ENCODE measurements at regions not wholly inside any gene's neighbourhood (a gene's known extent, or its start where the extent isn't known, plus 50 kb on each side); places are given as distances from the start of the nearest gene placed in this dataset.

DNA sequence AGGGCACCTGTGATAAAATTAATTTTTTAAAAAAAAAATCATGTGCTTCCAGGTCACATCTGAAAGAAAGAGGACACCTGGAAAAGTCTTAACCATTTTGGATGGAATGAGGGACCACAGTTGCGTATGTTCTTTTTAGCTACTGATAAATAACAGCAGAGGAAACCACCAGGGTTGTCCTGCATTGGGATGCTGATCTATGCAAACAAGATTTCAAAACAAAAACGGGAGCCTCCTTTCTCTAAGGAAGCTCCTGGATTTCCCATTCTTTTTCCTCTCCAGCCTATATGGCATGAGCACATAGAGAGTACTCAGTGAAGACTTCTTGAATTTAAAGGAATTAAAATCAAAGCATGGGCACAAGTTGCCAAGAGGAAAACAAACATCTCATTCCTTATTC, 145.6 kb upstream of the THBS1 start:
- no peak overlapping the region for H3K4me3 ChIP-seq (replicated peaks; ENCODE audit: low read depth, low read length)
- no peak for TF ChIP-seq CTCF (IDR thresholded peaks at IDR 0.05; ENCODE audit: low read depth, low read length, missing control alignments)
- no peak for DNase-seq (ENCODE audit: extremely low read depth, low read depth)

DNA sequence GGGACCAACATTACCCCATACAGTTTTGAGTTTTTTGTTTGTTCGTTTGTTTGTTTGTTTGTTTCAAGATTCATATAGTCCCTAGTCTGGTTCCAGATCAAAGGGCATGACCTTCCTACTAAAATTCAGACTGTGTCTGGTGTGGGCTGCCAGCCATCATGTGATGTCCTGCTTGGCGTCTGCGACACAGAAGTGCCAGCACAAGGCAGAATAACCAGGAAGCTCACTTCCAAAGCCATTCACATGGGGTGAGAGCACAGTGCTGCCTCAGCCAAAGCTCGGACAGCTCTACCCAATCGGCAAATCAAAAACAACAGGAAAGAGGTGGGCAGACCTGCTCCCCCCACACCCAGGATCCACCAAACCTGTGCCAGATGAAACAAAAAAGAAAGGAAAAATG, 142.6 kb upstream of the THBS1 start:
- DNase-seq (ENCODE audit: extremely low read depth, low read depth) = no peak
- TF ChIP-seq CTCF (IDR thresholded peaks at IDR 0.05; ENCODE audit: low read depth, low read length, missing control alignments) = no peak

GRCh38 chr15:39438799-39439592, 141.9 kb upstream of the THBS1 start:
- TF ChIP-seq CTCF (IDR thresholded peaks at IDR 0.05; ENCODE audit: low read depth, low read length, missing control alignments) = no peak
- no peak overlapping the region for H3K4me3 ChIP-seq (replicated peaks; ENCODE audit: low read depth, low read length)

More for the DNA sequence above, 142.6 kb upstream of the THBS1 start:
- no peak overlapping the region for H3K4me3 ChIP-seq (replicated peaks; ENCODE audit: low read depth, low read length)

DNA sequence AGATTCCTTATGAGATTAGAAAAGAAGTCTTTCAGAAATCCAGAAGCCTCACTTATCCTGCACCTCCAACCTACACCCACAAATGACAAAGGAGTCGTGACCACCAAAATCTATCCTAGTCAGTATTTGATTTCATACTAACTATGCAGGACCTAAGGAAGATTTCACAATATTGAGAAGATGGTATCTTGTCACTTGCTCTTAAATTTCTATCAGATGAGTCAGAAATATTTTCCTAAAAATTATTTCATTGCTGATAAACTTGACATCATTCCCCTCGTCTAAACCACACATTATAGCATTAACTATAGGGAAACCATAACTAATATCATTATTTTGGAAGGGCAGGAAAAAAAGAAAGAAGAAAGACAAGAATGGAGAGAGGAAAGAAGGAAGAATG, 138.0 kb upstream of the THBS1 start:
- DNase-seq (ENCODE audit: extremely low read depth, low read depth) = no peak
- H3K4me3 ChIP-seq (replicated peaks; ENCODE audit: low read depth, low read length) = no peak overlapping the region
- no peak for TF ChIP-seq CTCF (IDR thresholded peaks at IDR 0.05; ENCODE audit: low read depth, low read length, missing control alignments)

More at GRCh38 chr15:39438799-39439592, 141.9 kb upstream of the THBS1 start:
- DNase-seq (ENCODE audit: extremely low read depth, low read depth) = no peak

DNA sequence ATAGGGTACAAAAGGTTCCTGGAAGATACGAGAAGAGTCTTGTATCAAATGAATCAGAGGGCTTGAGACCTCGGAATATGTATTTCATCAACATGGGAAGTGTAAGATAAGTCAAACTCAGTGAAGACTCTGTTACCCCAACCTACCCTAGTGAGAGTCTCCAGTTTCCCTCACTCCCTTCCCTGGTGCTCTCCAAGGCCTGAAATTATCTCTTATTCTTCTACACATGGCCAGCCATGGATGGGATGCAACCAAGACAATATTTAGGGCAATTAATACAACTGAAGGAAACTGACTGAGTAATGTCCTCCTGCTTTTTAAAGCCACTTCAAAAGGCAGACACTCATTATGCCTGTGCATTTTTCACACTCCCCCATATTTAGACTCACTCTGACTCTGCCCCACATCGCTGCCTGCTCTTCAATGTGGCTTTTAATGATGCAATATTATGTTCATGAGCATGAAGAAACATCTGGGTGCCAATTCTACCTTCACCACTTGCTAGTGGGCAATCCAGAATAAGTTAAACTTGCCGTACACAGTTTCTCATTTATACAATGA, 137.1 kb upstream of the THBS1 start:
- H3K4me3 ChIP-seq (replicated peaks; ENCODE audit: low read depth, low read length) = no peak overlapping the region
- DNase-seq (ENCODE audit: extremely low read depth, low read depth) = no peak
- TF ChIP-seq CTCF (IDR thresholded peaks at IDR 0.05; ENCODE audit: low read depth, low read length, missing control alignments) = no peak

GRCh38 chr15:39444735-39445470, 136.0 kb upstream of the THBS1 start:
- no peak for DNase-seq (ENCODE audit: extremely low read depth, low read depth)
- no peak for TF ChIP-seq CTCF (IDR thresholded peaks at IDR 0.05; ENCODE audit: low read depth, low read length, missing control alignments)
- H3K4me3 ChIP-seq (replicated peaks; ENCODE audit: low read depth, low read length) = no peak overlapping the region

Data from HFF-Myc (cell line).